HG03432 (cell line): ENCODE measurements at regions not wholly inside any gene's neighbourhood (a gene's known extent, or its start where the extent isn't known, plus 50 kb on each side); places are given as distances from the start of the nearest gene placed in this dataset.
"Not testable (repeated sequence)": the region's sequence is repeated elsewhere in the genome, so short reads cannot be mapped to it uniquely, and the experiment has no call there.

Experiments used
- ATAC-seq: cut with Tn5 transposase; IDR thresholded peaks from one replicate; pipeline ENCODE4 v1.9.1; 2021; ENCODE audit warnings: mild to moderate bottlenecking, moderate library complexity; ENCODE audit not compliant: unreplicated experiment

GRCh38 chr10:36026656-36027390 is 384.7 kb upstream of the FZD8 start:
- ATAC-seq, result no peak

DNA sequence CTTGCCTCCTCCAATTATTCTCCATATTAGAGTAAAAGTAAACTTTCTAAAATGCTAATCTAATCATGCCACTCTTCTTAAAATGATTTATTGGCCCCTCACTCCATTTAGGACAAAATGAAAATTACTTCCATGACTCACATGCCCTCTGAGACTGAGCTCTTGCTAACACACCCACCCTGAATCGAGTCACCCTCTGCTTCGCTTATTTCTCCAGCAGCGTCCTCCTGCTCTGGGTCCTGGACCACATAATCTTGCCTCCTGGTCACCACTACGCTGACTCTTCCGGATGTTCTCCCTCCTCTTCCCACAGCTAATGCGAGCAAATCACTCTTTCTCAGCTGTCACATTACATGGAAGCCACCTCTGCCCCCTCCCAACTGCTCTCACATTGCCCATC is 384.0 kb upstream of the FZD8 start:
- ATAC-seq, result no peak

DNA sequence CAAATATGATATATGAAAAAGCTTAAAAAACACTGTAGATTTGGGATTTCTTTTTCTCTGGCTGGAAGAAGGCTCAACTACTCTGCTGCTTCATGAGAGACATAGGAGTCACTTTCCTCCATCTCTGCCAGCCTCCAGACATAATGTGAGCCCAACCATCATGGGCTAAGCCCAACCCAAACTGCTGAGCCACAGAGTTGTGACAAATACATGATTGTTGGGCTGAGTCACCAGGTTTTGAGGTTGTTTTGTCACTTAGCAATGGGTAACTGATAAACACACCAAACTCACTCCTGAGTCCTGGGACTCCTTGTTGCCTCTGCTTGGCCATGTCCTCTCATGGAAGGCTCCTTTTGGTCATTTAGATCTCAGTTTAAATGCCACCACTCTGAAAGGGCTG is 381.8 kb upstream of the FZD8 start:
- ATAC-seq, result no peak

DNA sequence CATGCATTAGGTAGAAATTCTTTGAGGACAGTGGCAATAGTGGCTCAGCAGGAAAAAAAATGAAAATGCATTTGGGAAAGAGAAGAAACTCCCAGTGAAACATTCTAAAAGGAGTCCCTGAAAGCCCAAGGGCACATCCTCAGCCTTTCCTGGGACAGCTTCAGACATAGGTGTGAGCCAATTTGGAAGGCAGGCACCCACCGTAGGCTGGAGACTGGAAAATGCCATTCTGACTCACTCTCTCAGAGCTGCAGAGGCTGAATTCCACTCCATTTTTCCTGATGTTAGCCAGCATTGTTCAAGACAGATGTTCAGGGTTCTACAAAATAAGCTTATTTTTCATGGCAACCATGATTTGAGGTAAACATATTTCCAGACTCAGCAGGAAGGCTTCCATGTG is 379.0 kb upstream of the FZD8 start:
- ATAC-seq, result no peak

DNA sequence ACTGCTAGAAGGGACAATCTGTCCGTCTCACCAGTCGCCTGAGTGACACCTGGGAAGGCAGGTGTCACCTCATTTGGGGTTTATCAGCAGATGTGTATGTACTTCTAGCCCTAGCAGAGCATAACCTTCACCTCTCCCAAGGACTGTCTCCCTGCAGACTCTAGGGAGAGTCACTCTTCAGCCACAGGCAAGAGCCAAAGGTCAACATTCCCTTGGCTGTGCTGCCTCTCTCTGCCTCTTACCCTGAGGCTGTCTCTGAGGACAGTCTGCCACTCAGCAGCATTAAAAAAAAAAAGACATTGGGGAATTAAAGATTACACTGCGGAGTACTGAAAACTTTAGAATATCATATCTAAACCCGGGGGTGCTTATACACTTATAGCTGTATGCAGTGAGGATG is 377.7 kb upstream of the FZD8 start:
- ATAC-seq, result no peak

DNA sequence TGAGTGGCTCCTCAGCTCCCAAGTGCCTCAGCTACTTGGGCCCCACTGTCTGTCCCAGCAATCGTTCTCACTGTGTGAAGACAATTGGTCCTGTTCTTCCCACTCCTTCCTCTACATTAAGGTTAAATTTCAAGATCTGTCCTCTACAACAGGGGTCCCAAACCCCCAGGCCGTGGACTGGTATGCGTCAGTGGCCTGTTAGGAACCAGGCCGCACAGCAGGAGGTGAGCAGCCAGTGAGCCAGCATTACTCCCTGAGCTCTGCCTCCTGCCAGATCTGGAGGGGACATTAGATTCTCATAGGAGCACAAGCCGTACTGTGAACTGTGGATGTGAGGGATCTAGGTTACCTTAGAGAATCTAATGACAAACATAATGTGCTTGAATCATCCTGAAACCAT is 376.9 kb upstream of the FZD8 start:
- ATAC-seq, result no peak

DNA sequence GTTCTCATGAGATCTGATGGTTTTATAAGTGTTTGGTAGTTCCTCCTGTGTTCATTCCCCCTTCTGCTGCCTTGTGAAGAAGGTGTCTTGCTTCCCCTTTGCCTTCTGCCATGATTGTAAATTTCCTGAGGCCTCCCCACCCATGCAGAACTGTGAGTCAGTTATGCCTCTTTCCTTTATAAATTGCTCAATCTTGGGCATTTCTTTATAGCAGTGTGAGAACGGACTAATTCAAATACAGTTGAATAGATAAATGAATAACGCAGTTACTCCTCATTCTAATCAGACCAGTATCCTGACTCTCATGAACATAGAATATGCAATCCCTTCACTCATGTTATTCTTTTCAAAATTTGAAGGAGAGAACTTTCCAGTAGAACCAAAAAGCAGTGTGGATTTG is 375.0 kb upstream of the FZD8 start:
- no peak for ATAC-seq

DNA sequence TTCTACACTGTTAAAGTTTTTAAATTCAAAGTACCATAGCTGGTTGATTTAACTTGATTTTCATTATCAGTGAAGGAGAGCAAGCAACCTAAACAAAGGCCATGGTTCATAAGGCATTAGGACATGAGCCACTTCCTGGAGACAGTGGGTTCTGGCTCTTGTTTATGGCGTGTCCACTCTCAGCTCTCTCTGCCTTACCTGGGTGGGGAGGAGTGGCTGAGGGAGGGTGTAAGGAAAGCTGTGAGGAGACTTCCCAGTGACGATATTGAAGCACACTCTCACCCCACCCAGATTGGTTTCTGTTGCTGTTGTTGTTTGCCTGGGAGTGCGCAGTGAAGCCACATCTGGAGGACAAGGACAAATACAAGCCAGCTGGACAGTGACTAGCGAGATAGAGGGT is 365.3 kb upstream of the FZD8 start:
- no peak for ATAC-seq

DNA sequence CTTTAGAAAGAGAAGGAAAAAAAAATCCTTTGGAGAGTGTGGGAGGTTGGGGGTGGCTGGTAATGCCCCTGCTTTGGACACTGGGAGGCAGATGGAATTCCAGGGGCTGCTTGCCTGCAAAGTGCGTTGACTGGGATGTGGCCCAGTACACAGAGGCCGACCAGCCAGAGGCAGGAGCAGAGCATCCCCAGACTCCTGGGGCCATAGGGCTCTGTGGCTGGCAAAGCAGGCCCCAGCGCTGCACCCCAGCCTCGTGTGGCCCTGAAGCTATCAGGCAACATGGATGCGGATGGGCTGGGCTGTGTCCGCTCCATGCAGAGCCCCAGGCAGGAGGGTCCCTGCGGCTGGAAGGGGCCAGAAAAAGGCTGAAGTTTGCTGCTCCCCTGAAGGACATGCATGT is 361.6 kb upstream of the FZD8 start:
- ATAC-seq, result no peak

GRCh38 chr10:36003031-36003600 is 361.0 kb upstream of the FZD8 start:
- no peak for ATAC-seq

DNA sequence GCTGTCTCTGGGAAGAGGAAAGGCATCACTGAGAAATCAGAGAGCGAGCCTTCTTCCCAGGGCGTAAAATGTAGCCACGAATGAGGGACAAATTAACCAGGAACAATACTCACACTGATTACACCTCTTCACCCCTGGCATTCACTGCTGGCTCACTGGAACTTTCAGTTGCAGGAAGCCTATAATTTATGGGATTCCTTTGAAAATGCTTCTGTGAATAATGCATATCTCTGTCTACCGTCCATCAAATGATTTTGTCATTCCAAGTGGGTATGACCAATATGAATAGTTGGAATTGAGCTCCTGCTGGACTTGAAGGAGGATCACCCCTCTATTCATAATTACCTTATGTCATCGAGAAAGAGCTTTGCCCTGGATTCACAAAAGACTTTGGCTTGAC is 360.3 kb upstream of the FZD8 start:
- no peak for ATAC-seq

- not testable (repeated sequence) for ATAC-seq
Measured at GRCh38 chr10:36000754-36001153, 358.7 kb upstream of the FZD8 start.

GRCh38 chr10:35998026-35998425 is 355.9 kb upstream of the FZD8 start:
- ATAC-seq, result no peak

GRCh38 chr10:35995485-35995884 is 353.4 kb upstream of the FZD8 start:
- no peak for ATAC-seq

GRCh38 chr10:35993591-35994515 is 351.8 kb upstream of the FZD8 start:
- ATAC-seq, result no peak

DNA sequence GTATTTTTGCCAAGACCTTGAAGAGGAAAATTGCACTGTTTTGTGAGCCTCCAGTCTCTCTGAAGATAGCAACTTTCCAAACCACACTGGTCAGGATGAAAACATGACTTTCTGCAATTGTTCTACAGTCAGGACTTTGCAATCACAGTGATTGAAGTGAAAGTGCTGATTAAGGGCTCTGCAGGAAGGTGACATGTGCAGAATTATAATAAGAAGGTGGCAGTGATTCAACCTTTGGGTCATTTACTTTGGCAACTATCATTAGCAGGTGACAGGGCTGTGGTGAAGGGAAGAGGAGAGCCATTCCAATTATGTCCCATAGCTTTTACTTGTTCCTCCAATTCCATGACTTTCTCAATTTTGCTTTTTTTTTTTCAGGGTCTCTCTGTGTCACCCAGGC is 350.0 kb upstream of the FZD8 start:
- no peak for ATAC-seq

DNA sequence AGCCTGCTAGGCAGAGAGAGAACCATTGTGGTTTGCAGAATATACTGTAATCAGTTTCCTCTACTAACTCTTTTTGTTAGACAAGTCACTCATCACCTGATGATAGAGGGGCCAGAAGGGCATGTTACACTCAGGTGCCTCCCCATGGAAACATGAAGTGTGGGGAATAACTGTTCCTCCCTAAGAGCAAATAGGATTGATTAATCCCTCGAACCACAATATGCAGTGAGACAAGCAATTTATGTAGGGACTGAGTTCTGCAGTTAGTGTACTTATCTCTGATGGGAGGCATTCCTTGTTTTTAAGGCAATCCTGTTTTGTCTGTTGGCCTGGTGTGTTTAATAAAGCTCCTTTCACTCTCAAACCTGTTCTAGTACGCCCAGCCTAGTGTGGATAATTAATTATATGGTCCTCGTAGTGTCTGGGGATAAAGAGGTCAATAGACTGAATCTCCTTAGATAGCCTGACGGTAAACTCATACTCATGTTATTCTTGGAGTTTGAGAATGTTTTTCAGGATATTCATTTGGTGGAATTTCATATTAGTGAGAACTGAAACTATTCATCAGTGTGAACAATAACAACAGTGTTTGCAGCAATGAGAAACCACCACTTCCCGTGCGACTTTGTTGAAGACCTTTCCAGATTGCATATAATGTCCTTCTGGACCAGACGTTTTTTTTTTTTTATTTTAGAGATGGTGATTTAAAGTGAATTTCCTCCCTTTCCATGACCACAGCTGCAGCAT is 344.8 kb upstream of the FZD8 start:
- ATAC-seq, result no peak

DNA sequence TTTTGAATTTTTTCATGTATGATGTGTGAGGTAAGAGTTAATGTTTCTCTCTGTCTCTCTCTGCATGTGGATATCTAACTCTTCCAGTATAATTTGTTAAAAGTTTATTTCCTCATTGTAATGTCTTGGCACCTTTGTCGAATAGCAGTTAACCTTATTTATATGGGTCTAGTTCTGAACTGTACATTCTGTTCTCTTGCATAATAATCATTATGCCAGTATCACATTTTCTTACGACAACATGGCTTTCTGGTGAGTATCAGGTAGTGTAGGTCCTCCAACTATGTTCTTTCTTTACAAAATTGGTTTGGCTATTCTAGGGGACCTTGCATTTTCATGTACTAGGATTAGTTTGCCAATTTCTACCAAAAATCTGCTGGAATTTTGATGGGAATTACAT is 337.0 kb upstream of the FZD8 start:
- ATAC-seq, result no peak

GRCh38 chr10:35973912-35974591 is 332.0 kb upstream of the FZD8 start:
- not testable (repeated sequence) for ATAC-seq

- ATAC-seq, result no peak
Measured at GRCh38 chr10:35972275-35972674, 330.2 kb upstream of the FZD8 start.

- no peak for ATAC-seq
Measured at GRCh38 chr10:35971397-35971796, 329.3 kb upstream of the FZD8 start.
